ENCODE measurements at regions not wholly inside any gene's neighbourhood (a gene's known extent, or its start where the extent isn't known, plus 50 kb on each side); places are given as distances from the start of the nearest gene placed in this dataset.
"Not testable (repeated sequence)": the region's sequence is repeated elsewhere in the genome, so short reads cannot be mapped to it uniquely, and the experiment has no call there.

DNA sequence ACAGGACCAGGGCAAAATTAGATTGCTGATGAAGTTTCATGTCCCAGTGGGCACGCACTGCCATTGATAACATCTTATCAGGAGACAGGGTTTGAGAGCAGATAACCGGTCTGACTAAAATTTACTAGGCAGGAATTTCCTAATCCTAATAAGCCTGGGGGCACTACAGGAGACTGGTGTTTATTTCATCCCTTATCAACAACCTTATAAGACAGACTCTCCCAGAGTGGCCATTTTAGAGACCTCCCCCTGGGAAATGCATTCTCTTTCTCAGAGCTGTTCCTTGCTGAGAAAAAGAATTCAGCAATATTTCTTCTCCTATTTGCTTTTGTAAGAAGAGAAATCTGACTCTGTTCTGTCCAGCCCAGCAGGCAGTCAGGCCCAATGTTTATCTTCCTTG lies 423.4 kb upstream of the IMPG1 start:
- Histone ChIP-seq H3K27ac (no peak overlapping the region), H3K4me3 (no peak overlapping the region)

DNA sequence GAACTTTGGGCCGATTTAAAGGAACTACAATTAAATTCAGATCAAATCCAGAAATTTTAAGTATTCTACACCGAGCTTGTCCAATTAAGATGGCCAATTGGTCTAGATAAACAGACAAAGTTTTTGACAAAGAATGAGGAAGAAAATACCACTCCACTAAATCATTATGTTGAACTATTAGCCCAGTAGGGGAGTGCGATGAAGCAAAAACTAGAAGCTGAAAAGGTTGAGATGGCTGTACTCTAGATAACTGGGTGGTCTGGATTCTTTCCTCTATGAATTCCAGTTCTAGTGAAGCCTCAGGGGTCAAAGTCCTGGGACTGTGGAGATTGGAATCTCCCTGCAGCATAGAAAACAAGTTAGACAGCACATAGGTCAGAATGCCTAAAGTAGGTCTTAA lies 418.9 kb upstream of the IMPG1 start:
- not testable (repeated sequence) for H3K27ac ChIP-seq

DNA sequence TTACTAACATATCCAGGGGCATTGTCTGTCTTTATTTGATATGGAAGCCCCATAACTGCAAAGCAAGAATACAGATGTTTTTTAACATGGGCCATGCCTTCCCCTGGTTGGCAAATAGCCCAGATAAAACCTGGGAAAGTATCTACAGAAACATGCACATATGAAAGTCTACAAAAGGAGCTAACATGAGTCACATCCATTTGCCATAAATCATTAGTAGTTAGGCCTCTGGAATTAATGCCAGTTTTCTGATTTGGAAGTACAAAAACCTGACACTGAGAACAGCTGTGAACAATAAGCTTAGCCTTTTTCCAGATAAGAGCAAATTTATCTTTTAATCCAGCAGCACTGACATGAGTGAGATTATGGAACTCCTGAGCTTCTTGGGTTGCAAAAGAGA lies 418.0 kb upstream of the IMPG1 start:
- H3K27ac ChIP-seq, result no peak overlapping the region
- no peak overlapping the region for H3K4me3 ChIP-seq

More for the DNA sequence above, 418.9 kb upstream of the IMPG1 start:
- not testable (repeated sequence) for H3K4me3 ChIP-seq

DNA sequence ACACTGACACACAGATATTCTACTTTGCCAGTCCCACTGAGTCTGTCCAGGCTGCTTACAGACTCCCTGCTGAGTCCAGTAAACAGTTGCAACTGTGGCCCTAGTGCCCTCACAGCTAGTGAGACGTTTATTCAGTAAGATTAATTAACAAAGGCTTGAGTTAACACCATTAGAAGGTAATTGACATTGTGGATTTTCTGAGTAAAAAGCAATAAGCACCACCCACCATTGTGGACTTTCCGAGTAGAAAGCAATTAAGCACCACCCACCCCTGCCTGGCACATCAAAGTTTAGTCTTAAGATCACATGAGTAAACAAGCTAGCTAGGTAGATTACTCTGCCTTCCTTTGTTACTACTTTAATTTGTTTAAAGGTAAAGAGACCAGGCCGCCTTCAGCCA lies 408.6 kb upstream of the IMPG1 start:
- Histone ChIP-seq H3K4me3 (no peak overlapping the region), H3K27ac (no peak overlapping the region)

DNA sequence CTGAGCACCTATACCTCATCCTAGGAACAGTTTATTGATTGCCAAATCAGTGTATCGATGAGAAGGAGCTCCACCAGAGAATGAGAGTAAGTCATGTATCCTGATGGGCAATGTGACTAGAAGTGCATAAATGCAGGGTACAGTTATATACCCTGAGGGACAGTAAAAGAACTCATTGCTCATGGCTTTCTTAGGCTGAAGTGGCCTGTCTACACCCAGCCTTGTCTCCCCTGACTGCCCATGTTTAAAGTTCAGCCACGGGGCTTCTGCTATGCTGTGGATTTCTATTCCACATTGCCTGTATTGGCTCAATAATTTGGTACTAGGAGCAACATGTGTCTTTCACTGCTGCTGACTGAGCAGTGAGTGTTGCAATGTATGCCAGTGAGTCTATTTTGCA lies 400.4 kb upstream of the IMPG1 start:
- Histone ChIP-seq H3K27ac (no peak overlapping the region), H3K4me3 (no peak overlapping the region)

DNA sequence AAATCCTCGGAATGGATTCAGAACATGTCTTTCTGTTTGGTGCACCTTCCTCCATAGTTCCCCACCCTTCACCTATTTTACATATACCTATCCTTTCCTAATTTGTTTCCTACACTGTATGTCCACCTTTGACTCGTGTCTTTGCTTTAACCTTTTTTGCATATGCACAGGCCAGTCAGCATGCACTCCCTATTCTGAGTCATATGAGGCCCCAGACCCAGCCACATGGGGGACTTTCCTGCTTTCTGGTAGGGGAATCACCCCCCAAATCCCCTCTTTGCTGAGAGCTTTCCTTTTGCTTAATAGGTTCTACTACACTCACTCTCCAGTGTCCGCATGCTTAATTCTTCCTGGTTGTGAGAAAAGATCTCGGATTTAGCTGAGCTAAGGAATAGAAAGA lies 393.8 kb upstream of the IMPG1 start:
- no peak overlapping the region for H3K4me3 ChIP-seq

DNA sequence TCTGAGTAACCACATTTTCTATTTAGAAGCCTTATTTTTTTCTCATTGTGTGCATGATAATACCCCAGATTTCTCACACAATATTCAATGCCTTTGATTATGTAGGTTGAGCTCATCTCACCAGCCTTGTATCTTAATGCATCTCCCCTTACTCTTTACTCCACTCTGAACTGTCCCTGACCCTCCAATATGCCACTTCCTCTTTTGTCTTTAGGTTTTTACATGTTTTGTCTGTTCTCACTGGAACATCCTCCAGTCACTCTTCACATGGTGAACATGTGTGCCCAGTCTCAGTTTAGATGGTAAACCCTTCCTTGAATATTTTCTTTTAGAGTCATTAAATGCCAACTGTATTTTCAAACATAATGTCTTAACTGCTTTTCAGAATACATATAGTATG lies 392.9 kb upstream of the IMPG1 start:
- Histone ChIP-seq H3K4me3 (no peak overlapping the region), H3K27ac (no peak overlapping the region)

More for the DNA sequence above, 393.8 kb upstream of the IMPG1 start:
- H3K27ac ChIP-seq, result no peak overlapping the region

DNA sequence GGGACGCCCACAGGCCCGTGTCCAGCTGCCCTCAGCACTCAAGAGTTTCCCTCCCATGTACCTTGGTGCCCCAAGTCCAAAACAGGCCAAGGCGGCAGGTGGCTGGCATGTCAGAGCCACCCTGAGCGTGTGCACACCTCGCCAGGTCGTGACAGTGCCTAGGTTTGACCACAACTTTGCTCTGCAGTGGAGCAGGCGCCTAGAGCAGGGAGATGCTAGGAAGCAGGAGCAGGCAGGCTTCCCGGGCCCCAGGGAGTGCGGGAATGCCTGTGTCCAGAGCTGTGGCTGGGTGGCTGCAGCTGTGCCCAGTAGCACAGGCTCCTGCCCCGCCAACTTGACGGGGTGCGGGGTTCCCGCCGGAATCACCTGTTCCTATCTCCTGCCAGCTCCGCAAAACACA lies 380.8 kb upstream of the IMPG1 start:
- H3K27ac ChIP-seq, result no peak overlapping the region
- H3K4me3 ChIP-seq, result no peak overlapping the region

DNA sequence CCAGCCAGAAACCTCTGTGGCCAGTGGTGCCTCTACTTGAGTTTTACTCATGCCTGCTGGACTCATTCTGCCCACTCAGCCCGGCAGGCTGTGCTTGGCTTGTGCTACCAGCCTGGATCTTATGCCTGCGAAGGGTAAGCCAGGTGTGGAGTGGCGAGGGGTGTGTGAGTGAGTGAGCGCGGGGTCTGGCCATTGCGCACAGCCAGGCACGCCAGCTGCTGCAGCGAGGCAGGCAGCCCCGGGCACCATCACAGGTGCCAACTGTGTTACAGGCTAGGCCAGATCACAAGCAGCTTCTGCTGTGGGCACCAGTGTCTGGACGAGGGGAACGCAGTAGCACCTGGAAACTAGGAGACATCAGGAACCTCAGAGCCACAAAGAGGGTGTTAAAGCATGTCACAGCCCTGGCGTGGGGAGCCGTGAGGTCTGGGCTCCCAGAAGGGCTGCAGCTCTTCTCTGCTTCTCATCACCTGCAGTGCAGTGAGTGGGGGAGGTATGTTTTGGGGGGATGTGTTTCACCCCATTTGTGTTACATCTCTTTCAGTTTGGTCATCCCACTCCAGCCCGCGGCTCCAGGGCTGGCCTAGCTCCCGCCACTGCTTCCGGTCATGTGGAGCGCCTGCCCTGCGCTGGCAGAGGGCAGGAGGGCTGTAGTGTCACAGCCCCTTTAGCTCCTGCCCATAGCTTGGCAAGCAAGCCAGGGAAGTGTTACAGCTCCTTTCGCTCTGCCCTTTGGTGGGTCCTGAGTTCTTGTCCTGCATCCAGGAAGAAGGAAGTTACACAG lies 379.7 kb upstream of the IMPG1 start:
- Histone ChIP-seq H3K4me3 (no peak overlapping the region), H3K27ac (no peak overlapping the region)

DNA sequence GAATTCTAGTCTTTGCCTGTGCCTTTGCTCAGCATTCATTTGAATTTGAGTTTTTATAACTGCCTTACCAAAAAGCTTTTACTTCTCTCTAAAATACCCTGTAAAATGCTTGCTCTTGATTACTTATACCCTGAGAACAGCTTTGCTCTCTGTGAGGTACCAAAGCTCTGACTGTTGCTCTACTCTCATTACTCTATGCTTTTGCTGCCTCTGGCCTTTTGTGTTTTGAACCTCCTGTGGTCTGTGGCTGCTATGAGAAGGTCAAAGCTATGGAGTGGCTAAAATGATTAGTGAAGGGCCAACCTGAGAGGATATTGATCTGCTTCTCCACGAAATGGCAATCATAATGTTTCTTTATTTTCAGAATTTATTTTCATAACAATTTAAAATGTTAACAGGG lies 375.6 kb upstream of the IMPG1 start:
- no peak overlapping the region for H3K27ac ChIP-seq
- H3K4me3 ChIP-seq, result no peak overlapping the region

DNA sequence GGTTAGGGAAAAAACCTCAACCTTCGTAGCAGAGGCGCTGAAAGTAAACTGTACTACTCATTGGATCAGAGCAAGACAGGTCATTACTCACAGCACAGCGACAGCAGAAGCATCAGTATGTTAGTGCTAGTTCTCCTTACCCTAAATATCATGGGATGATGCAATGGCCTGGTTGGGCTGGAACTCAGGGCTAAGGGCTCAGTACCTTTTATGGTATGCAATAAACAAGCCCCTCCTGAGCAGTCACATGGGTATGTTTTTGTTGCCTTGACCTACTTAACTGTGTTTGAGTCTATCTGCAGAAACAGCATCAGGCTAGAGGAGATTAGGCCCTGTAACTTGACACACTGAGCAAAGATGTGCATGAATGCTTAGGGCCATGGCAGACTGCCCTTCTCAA lies 369.4 kb upstream of the IMPG1 start:
- no peak overlapping the region for H3K27ac ChIP-seq
- no peak overlapping the region for H3K4me3 ChIP-seq

DNA sequence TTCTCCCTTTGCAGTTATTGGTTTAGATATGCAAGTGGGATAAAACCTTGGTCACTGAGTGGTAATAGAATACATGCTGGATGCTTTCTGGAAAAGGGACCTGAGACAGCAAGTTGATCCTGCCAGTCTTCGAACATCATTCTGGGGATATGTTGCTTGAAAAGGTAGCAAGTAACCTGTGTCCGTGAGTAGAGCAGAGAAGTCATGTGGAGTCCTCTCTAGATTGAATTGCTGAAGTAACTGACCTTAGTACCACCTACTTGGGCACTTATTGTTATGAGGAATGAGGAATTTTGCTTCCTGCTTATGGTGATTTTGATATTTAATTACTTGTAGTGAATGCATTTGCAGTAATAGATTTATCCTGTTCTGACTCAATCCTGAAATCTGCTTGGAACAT lies 367.3 kb upstream of the IMPG1 start:
- Histone ChIP-seq H3K27ac (no peak overlapping the region), H3K4me3 (no peak overlapping the region)

DNA sequence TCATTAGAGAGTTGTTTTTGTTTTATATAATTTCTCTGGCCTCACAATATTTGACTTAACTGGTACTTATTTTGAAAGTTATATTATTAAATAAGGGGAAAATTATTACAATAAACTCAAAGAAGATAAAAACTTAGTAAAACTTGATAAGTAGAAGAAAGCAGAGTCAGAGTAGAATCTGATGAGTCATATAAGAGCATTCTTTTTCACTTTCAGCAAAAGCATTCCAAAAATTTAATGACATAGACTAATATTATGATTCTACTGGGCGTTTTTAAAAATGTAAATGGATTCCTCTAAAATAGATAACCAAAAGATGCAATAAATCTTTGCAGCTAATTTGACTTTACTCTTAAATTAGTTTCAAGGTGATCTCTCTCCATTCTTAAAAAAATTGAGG lies 366.3 kb upstream of the IMPG1 start:
- Histone ChIP-seq H3K4me3 (no peak overlapping the region), H3K27ac (no peak overlapping the region)

DNA sequence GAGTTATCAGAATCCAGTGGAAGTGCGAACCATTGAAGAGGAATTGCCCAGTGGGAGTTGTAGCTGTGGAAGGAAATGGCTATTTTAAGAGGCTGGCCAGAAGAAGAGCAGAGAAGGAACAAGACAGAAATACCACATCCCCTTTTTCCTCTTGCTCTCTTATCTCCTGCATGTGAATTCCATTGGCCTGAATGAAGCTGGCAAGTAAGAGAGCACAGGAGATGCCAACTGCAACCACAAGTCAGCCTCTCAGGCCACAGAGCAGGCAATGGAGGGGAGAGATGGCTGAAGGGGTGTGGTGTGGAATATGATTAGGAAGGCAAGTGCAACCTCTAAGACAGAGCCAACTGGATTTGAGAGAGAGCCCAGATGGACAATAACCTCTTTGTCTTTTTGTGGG lies 362.7 kb upstream of the IMPG1 start:
- Histone ChIP-seq H3K27ac (no peak overlapping the region), H3K4me3 (no peak overlapping the region)

DNA sequence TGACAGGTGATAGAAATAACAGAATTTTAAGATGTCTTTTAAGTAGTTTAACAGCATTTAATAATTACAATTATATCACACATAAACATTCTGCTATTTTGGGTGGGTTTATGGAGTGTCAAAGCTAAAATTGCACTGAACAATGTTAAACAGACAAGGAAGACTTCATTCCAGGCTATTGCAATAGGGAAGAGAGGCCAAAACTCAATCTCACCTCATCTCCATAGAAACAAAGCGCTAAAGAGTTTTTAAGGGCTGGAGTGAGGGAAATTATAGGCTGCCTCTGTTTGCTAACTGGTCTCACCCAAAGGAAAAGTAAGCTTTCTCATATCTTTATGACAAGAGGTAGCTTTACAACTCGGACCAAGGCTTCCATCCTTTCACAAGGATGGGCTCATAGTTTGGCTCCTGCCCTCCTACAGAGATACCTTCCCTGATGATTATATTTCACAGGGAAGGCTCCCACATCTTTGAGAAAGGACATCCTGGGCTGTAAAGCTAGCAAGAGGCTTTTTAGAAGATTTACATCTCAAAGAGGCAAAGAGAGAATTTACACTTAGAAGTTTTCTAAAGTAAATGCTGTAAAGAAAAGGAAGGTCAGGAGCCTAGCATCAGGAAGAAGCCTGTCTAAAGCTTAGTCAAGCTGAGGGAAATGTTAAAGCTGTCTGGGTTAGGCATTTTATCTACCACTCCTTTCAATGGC lies 350.2 kb upstream of the IMPG1 start:
- H3K27ac ChIP-seq, result no peak overlapping the region
- H3K4me3 ChIP-seq, result no peak overlapping the region

DNA sequence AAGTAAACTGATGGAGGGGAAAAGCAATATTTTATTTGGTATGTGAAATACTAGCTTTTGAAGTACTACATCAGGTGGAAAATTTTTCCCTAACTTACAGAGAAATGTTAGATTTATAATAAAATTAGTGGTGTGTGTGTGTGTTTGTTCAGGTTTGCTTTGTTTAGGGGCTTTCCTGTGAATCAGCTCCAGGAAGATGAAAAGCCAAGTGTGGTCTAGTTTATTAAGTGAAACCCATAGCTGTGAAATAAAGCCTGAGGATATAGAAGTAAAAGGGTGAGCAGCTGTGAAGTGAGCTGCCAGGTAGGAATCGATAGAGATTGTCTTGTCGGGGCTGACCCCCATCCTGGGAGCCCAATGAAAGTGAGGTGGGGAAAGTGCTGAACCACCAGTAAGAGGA lies 347.6 kb upstream of the IMPG1 start:
- H3K4me3 ChIP-seq, result no peak overlapping the region

DNA sequence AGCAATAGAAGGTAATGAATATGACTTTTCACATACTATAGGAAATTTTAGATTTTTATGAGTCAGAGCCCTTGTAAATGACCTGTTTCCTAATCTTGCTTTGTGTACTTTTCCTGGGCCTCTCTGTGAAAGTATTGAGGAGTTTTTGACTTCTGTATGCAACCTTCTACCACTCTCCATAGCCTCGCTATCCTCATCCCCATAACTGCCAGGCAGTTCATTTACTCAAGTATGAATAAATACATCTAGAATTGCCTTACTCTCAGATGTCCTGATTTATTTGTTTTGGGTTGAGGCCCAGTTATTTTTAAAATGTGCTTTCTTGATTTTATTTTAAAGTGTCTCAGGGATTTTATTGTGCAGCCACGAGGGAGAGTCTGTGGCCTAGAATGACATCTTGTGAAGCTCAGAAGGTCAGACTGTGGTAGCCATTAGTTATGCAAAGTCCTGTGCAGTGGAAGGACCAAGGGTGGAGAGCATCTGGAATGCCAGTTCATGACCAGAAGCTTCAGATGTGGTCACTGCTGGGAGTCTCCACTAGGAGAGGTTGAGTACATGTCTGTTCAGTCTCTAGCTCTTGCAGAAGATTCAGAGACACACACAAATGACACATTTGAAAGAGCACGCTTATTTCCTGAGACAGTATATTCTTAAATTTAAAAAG lies 346.2 kb upstream of the IMPG1 start:
- no peak overlapping the region for H3K27ac ChIP-seq
- H3K4me3 ChIP-seq, result no peak overlapping the region

More for the DNA sequence above, 347.6 kb upstream of the IMPG1 start:
- H3K27ac ChIP-seq, result no peak overlapping the region

DNA sequence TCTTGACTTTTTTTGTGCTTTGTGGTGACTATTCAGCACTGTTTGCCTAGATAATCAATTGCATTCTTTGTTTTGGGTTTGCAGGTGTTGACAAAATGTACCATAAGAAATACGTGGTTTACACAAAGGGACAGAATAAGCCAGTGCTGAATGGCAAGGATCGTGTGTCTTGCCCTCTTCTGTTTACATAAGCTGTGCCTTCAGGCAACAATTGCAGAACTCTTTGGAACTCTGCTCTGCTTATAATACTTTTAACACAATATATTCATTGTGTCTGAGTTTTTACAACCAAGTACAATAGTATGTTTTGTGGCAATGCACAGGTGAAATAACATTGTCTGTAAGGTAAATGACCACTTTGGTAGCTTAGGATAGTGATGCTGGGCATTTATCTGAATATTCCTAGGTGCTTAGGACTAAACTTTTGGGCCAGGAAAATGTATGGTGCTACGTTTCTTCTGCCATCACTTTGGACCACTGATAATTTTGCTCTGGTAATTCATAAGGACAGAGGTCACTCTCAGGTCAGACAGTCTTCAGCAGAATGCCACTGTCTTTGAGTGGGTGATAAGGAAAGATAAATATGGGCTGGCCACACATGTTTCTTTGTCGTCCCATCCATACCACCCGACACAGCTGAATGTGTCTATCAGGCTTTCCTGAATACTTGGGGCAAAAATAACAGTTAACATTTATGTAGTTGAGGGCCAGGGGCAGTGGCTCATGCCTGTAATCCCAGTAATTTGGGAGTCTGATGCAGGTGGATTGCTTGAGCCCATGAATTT lies 344.6 kb upstream of the IMPG1 start:
- no peak overlapping the region for H3K4me3 ChIP-seq
- H3K27ac ChIP-seq, result no peak overlapping the region

DNA sequence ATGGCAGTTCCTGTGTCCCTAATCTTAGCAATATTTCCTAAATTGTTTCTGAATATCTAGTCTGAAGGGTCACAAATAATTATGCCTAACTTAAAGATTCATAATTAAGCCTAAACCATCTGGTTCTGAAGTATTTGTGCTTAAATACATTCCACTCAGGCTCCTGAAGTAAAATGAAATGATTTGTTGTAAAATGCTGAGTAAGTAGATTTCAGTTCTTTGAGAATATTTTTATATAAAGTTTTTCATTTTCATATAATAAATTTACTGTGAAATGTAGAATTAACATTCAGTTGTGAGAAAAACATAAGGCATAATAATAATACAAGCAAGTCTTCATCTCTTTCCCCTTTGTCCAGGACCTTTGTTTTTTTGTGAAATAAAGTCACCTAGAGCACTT lies 330.6 kb upstream of the IMPG1 start:
- Histone ChIP-seq H3K4me3 (no peak overlapping the region), H3K27ac (no peak overlapping the region)

DNA sequence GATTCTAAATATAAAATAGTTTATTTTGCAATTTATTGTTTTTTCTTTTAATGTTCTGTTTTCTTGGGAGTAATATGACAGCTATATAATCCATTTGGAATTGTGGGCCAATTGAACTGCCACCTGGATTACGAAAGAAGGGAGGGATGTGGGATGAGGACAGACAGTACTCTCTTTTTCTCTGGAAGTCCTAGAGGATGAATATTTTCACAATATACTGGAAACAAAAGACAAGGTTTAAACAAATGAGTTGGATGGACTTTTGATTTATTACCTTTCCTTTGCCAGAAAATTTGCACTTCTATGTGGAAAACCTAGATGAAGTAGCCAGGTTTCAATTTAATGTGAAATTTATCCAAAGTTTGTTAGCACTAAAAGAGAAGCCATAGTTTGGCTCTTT lies 325.5 kb upstream of the IMPG1 start:
- no peak overlapping the region for H3K27ac ChIP-seq
- H3K4me3 ChIP-seq, result no peak overlapping the region

Measured in skin epidermis (tissue), 12 donors.